ENCODE measurements at regions not wholly inside any gene's neighbourhood (a gene's known extent, or its start where the extent isn't known, plus 50 kb on each side); places are given as distances from the start of the nearest gene placed in this dataset.

GRCh38 chr4:167550021-167550420 lies 315.7 kb upstream of the SPOCK3 start:
- DNase-seq = no peak
- H3K27me3 ChIP-seq (ENCODE audit: control insufficient read depth, insufficient read depth, low read length) = no peaks in the 10 kb centered on the region
- H3K36me3 ChIP-seq (replicated peaks; ENCODE audit: control insufficient read depth, insufficient read depth, low read length) = no peaks in the 10 kb centered on the region
- H3K4me3 ChIP-seq (ENCODE audit: insufficient read depth, low read depth, low read length) = no peak overlapping the region

GRCh38 chr4:167555338-167556022 lies 321.2 kb upstream of the SPOCK3 start:
- Histone ChIP-seq H3K27me3 (ENCODE audit: control insufficient read depth, insufficient read depth, low read length) (no peaks in the 10 kb centered on the region), H3K36me3 (replicated peaks; ENCODE audit: control insufficient read depth, insufficient read depth, low read length) (no peaks in the 10 kb centered on the region), H3K4me3 (ENCODE audit: insufficient read depth, low read depth, low read length) (no peak overlapping the region)
- no peak for DNase-seq

GRCh38 chr4:167578906-167579305 lies 344.6 kb upstream of the SPOCK3 start:
- no peaks in the 10 kb centered on the region for H3K27me3 ChIP-seq (ENCODE audit: control insufficient read depth, insufficient read depth, low read length)
- no peak for DNase-seq

GRCh38 chr4:167581449-167581965 lies 347.2 kb upstream of the SPOCK3 start:
- Histone ChIP-seq H3K27me3 (ENCODE audit: control insufficient read depth, insufficient read depth, low read length) (no peaks in the 10 kb centered on the region), H3K4me3 (ENCODE audit: insufficient read depth, low read depth, low read length) (no peak overlapping the region), H3K36me3 (replicated peaks; ENCODE audit: control insufficient read depth, insufficient read depth, low read length) (no peaks in the 10 kb centered on the region)
- DNase-seq = no peak

More at GRCh38 chr4:167578906-167579305, 344.6 kb upstream of the SPOCK3 start:
- no peaks in the 10 kb centered on the region for H3K36me3 ChIP-seq (replicated peaks; ENCODE audit: control insufficient read depth, insufficient read depth, low read length)
- H3K4me3 ChIP-seq (ENCODE audit: insufficient read depth, low read depth, low read length) = no peak overlapping the region

GRCh38 chr4:167587361-167587760 lies 353.1 kb upstream of the SPOCK3 start:
- H3K27me3 ChIP-seq (ENCODE audit: control insufficient read depth, insufficient read depth, low read length) = no peaks in the 10 kb centered on the region
- no peaks in the 10 kb centered on the region for H3K36me3 ChIP-seq (replicated peaks; ENCODE audit: control insufficient read depth, insufficient read depth, low read length)
- no peak overlapping the region for H3K4me3 ChIP-seq (ENCODE audit: insufficient read depth, low read depth, low read length)
- DNase-seq = no peak

- DNase-seq = no peak
- H3K27me3 ChIP-seq (ENCODE audit: control insufficient read depth, insufficient read depth, low read length) = no peaks in the 10 kb centered on the region
- no peak overlapping the region for H3K4me3 ChIP-seq (ENCODE audit: insufficient read depth, low read depth, low read length)
- H3K36me3 ChIP-seq (replicated peaks; ENCODE audit: control insufficient read depth, insufficient read depth, low read length) = no peaks in the 10 kb centered on the region
Observed at GRCh38 chr4:167595898-167596297, 361.6 kb upstream of the SPOCK3 start.

- H3K36me3 ChIP-seq (replicated peaks; ENCODE audit: control insufficient read depth, insufficient read depth, low read length) = no peaks in the 10 kb centered on the region
- no peak overlapping the region for H3K4me3 ChIP-seq (ENCODE audit: insufficient read depth, low read depth, low read length)
- DNase-seq = no peak
- H3K27me3 ChIP-seq (ENCODE audit: control insufficient read depth, insufficient read depth, low read length) = no peaks in the 10 kb centered on the region
Observed at GRCh38 chr4:167602157-167602556, 367.9 kb upstream of the SPOCK3 start.

- H3K36me3 ChIP-seq (replicated peaks; ENCODE audit: control insufficient read depth, insufficient read depth, low read length) = no peaks in the 10 kb centered on the region
- no peak for DNase-seq
- no peaks in the 10 kb centered on the region for H3K27me3 ChIP-seq (ENCODE audit: control insufficient read depth, insufficient read depth, low read length)
Observed at GRCh38 chr4:167606551-167606950, 372.3 kb upstream of the SPOCK3 start.

GRCh38 chr4:167613381-167613780 lies 379.1 kb upstream of the SPOCK3 start:
- H3K36me3 ChIP-seq (replicated peaks; ENCODE audit: control insufficient read depth, insufficient read depth, low read length) = no peaks in the 10 kb centered on the region
- H3K27me3 ChIP-seq (ENCODE audit: control insufficient read depth, insufficient read depth, low read length) = no peaks in the 10 kb centered on the region
- no peak for DNase-seq
- H3K4me3 ChIP-seq (ENCODE audit: insufficient read depth, low read depth, low read length) = no peak overlapping the region

More at GRCh38 chr4:167606551-167606950, 372.3 kb upstream of the SPOCK3 start:
- H3K4me3 ChIP-seq (ENCODE audit: insufficient read depth, low read depth, low read length) = no peak overlapping the region

- Histone ChIP-seq H3K27me3 (ENCODE audit: control insufficient read depth, insufficient read depth, low read length) (no peaks in the 10 kb centered on the region), H3K36me3 (replicated peaks; ENCODE audit: control insufficient read depth, insufficient read depth, low read length) (no peaks in the 10 kb centered on the region), H3K4me3 (ENCODE audit: insufficient read depth, low read depth, low read length) (no peak overlapping the region)
- no peak for DNase-seq
Observed at GRCh38 chr4:167614866-167615265, 380.6 kb upstream of the SPOCK3 start.

- DNase-seq = no peak
- no peaks in the 10 kb centered on the region for H3K36me3 ChIP-seq (replicated peaks; ENCODE audit: control insufficient read depth, insufficient read depth, low read length)
- no peaks in the 10 kb centered on the region for H3K27me3 ChIP-seq (ENCODE audit: control insufficient read depth, insufficient read depth, low read length)
- H3K4me3 ChIP-seq (ENCODE audit: insufficient read depth, low read depth, low read length) = no peak overlapping the region
Observed at GRCh38 chr4:167616476-167616875, 382.2 kb upstream of the SPOCK3 start.

- no peaks in the 10 kb centered on the region for H3K36me3 ChIP-seq (replicated peaks; ENCODE audit: control insufficient read depth, insufficient read depth, low read length)
- no peak overlapping the region for H3K4me3 ChIP-seq (ENCODE audit: insufficient read depth, low read depth, low read length)
- peak; percentile 22 for DNase-seq
- H3K27me3 ChIP-seq (ENCODE audit: control insufficient read depth, insufficient read depth, low read length) = no peaks in the 10 kb centered on the region
Observed at GRCh38 chr4:167622481-167623240, 388.4 kb upstream of the SPOCK3 start.

- H3K4me3 ChIP-seq (ENCODE audit: insufficient read depth, low read depth, low read length) = no peak overlapping the region
- H3K27me3 ChIP-seq (ENCODE audit: control insufficient read depth, insufficient read depth, low read length) = no peaks in the 10 kb centered on the region
- DNase-seq = no peak
- no peaks in the 10 kb centered on the region for H3K36me3 ChIP-seq (replicated peaks; ENCODE audit: control insufficient read depth, insufficient read depth, low read length)
Observed at GRCh38 chr4:167623241-167623572, 388.9 kb upstream of the SPOCK3 start.

GRCh38 chr4:167629272-167629671 lies 395.0 kb upstream of the SPOCK3 start:
- Histone ChIP-seq H3K27me3 (ENCODE audit: control insufficient read depth, insufficient read depth, low read length) (no peaks in the 10 kb centered on the region), H3K36me3 (replicated peaks; ENCODE audit: control insufficient read depth, insufficient read depth, low read length) (no peaks in the 10 kb centered on the region), H3K4me3 (ENCODE audit: insufficient read depth, low read depth, low read length) (no peak overlapping the region)
- DNase-seq = no peak

- no peaks in the 10 kb centered on the region; the same call in 1 of the 2 replicates for H3K27me3 ChIP-seq (ENCODE audit: control insufficient read depth, insufficient read depth, low read length)
- no peaks in the 10 kb centered on the region for H3K36me3 ChIP-seq (replicated peaks; ENCODE audit: control insufficient read depth, insufficient read depth, low read length)
- no peak overlapping the region for H3K4me3 ChIP-seq (ENCODE audit: insufficient read depth, low read depth, low read length)
- DNase-seq = no peak
Observed at GRCh38 chr4:167642250-167642649, 408.0 kb upstream of the SPOCK3 start.
